ENCODE measurements at regions not wholly inside any gene's neighbourhood (a gene's known extent, or its start where the extent isn't known, plus 50 kb on each side); places are given as distances from the start of the nearest gene placed in this dataset.
"Not testable (repeated sequence)": the region's sequence is repeated elsewhere in the genome, so short reads cannot be mapped to it uniquely, and the experiment has no call there.

GRCh38 chr16:77056597-77056996 is 134.4 kb upstream of the MON1B start:
- POLR2A ChIA-PET; H3K9me3 ChIP-seq (ENCODE audit: control extremely low read depth in 1 of 5, control insufficient read depth in 4 of 5, insufficient read depth in 2 of 5, low read depth in 1 of 5, low read length in 4 of 5); H3K27ac ChIP-seq (ENCODE audit: insufficient read depth in 1 of 2, low read depth in 1 of 2, low read length in 2 of 2, poor library complexity in 1 of 2, severe bottlenecking in 2 of 2); H3K27me3 ChIP-seq (replicated peaks in 2 of 5; ENCODE audit: control insufficient read depth in 4 of 5, insufficient read depth in 5 of 5, low read length in 4 of 5); DNase-seq; H3K4me3 ChIP-seq (ENCODE audit: control insufficient read depth in 1 of 7, extremely low read depth in 1 of 7, insufficient read depth in 4 of 7, low read depth in 2 of 7, low read length in 6 of 7); H3K36me3 ChIP-seq (ENCODE audit: control insufficient read depth in 4 of 4, insufficient read depth in 4 of 4, low read length in 3 of 4); H3K4me1 ChIP-seq (ENCODE audit: control extremely low read depth in 1 of 4, control insufficient read depth in 4 of 4, insufficient read depth in 4 of 4, low read length in 3 of 4): not testable (repeated sequence)
- CTCF ChIA-PET, result interaction anchor here (1.0 kb wide), 1 partner anchor 8 kb away, joined by 3 read pairs; no protein-coding TSS in a partner anchor

GRCh38 chr16:77057161-77057774 is 133.7 kb upstream of the MON1B start:
- DNase-seq, result no peak
- no peaks in the 10 kb centered on the region for H3K27me3 ChIP-seq (replicated peaks in 2 of 5; ENCODE audit: control insufficient read depth in 4 of 5, insufficient read depth in 5 of 5, low read length in 4 of 5)
- H3K9me3 ChIP-seq (ENCODE audit: control extremely low read depth in 1 of 5, control insufficient read depth in 4 of 5, insufficient read depth in 2 of 5, low read depth in 1 of 5, low read length in 4 of 5), result no peaks in the 10 kb centered on the region
- 62% methylated on average over 4 of the region's 7 CpGs for WGBS (ENCODE audit: insufficient coverage)
- H3K27ac ChIP-seq (ENCODE audit: insufficient read depth in 1 of 2, low read depth in 1 of 2, low read length in 2 of 2, poor library complexity in 1 of 2, severe bottlenecking in 2 of 2), result no peak overlapping the region
- no peaks in the 10 kb centered on the region for H3K36me3 ChIP-seq (ENCODE audit: control insufficient read depth in 4 of 4, insufficient read depth in 4 of 4, low read length in 3 of 4)
- H3K4me1 ChIP-seq (ENCODE audit: control extremely low read depth in 1 of 4, control insufficient read depth in 4 of 4, insufficient read depth in 4 of 4, low read length in 3 of 4), result peaks cover 0 to 4% (median 0%) of the 10 kb centered on the region in 4 experiments
- ChIA-PET POLR2A (no interaction called here), CTCF (no interaction called here)
- no peak overlapping the region for H3K4me3 ChIP-seq (ENCODE audit: control insufficient read depth in 1 of 7, extremely low read depth in 1 of 7, insufficient read depth in 4 of 7, low read depth in 2 of 7, low read length in 6 of 7)

- no peak for DNase-seq
- no peaks in the 10 kb centered on the region for H3K9me3 ChIP-seq (ENCODE audit: control extremely low read depth in 1 of 5, control insufficient read depth in 4 of 5, insufficient read depth in 2 of 5, low read depth in 1 of 5, low read length in 4 of 5)
- no peaks in the 10 kb centered on the region for H3K36me3 ChIP-seq (ENCODE audit: control insufficient read depth in 4 of 4, insufficient read depth in 4 of 4, low read length in 3 of 4)
- H3K27ac ChIP-seq (ENCODE audit: insufficient read depth in 1 of 2, low read depth in 1 of 2, low read length in 2 of 2, poor library complexity in 1 of 2, severe bottlenecking in 2 of 2), result no peak overlapping the region
- H3K27me3 ChIP-seq (replicated peaks in 2 of 5; ENCODE audit: control insufficient read depth in 4 of 5, insufficient read depth in 5 of 5, low read length in 4 of 5), result no peaks in the 10 kb centered on the region
- ChIA-PET POLR2A (no interaction called here), CTCF (no interaction called here)
- peaks cover 0 to 4% (median 0%) of the 10 kb centered on the region in 4 experiments for H3K4me1 ChIP-seq (ENCODE audit: control extremely low read depth in 1 of 4, control insufficient read depth in 4 of 4, insufficient read depth in 4 of 4, low read length in 3 of 4)
- H3K4me3 ChIP-seq (ENCODE audit: control insufficient read depth in 1 of 7, extremely low read depth in 1 of 7, insufficient read depth in 4 of 7, low read depth in 2 of 7, low read length in 6 of 7), result no peak overlapping the region
These were observed 131.5 kb upstream of the MON1B start for GRCh38 chr16:77059446-77059845.

- CTCF ChIA-PET, result no interaction called here
- no peaks in the 10 kb centered on the region for H3K9me3 ChIP-seq (ENCODE audit: control extremely low read depth in 1 of 5, control insufficient read depth in 4 of 5, insufficient read depth in 2 of 5, low read depth in 1 of 5, low read length in 4 of 5)
- WGBS (ENCODE audit: insufficient coverage), result 92% methylated on average over 1 of the region's 1 CpG
- peaks cover 0 to 4% (median 0%) of the 10 kb centered on the region in 4 experiments for H3K4me1 ChIP-seq (ENCODE audit: control extremely low read depth in 1 of 4, control insufficient read depth in 4 of 4, insufficient read depth in 4 of 4, low read length in 3 of 4)
- no peaks in the 10 kb centered on the region for H3K36me3 ChIP-seq (ENCODE audit: control insufficient read depth in 4 of 4, insufficient read depth in 4 of 4, low read length in 3 of 4)
- no peak overlapping the region for H3K27ac ChIP-seq (ENCODE audit: insufficient read depth in 1 of 2, low read depth in 1 of 2, low read length in 2 of 2, poor library complexity in 1 of 2, severe bottlenecking in 2 of 2)
- H3K4me3 ChIP-seq (ENCODE audit: control insufficient read depth in 1 of 7, extremely low read depth in 1 of 7, insufficient read depth in 4 of 7, low read depth in 2 of 7, low read length in 6 of 7), result no peak overlapping the region
- DNase-seq, result no peak
- no peaks in the 10 kb centered on the region for H3K27me3 ChIP-seq (replicated peaks in 2 of 5; ENCODE audit: control insufficient read depth in 4 of 5, insufficient read depth in 5 of 5, low read length in 4 of 5)
- POLR2A ChIA-PET, result no interaction called here
These were observed 130.4 kb upstream of the MON1B start for GRCh38 chr16:77060614-77061013.

- Histone ChIP-seq H3K36me3 (ENCODE audit: control insufficient read depth in 4 of 4, insufficient read depth in 4 of 4, low read length in 3 of 4) (no peaks in the 10 kb centered on the region), H3K9me3 (ENCODE audit: control extremely low read depth in 1 of 5, control insufficient read depth in 4 of 5, insufficient read depth in 2 of 5, low read depth in 1 of 5, low read length in 4 of 5) (no peaks in the 10 kb centered on the region), H3K27ac (ENCODE audit: insufficient read depth in 1 of 2, low read depth in 1 of 2, low read length in 2 of 2, poor library complexity in 1 of 2, severe bottlenecking in 2 of 2) (no peak overlapping the region), H3K4me1 (ENCODE audit: control extremely low read depth in 1 of 4, control insufficient read depth in 4 of 4, insufficient read depth in 4 of 4, low read length in 3 of 4) (peaks cover 0 to 8% (median 0%) of the 10 kb centered on the region in 4 experiments), H3K4me3 (ENCODE audit: control insufficient read depth in 1 of 7, extremely low read depth in 1 of 7, insufficient read depth in 4 of 7, low read depth in 2 of 7, low read length in 6 of 7) (no peak overlapping the region), H3K27me3 (replicated peaks in 2 of 5; ENCODE audit: control insufficient read depth in 4 of 5, insufficient read depth in 5 of 5, low read length in 4 of 5) (no peaks in the 10 kb centered on the region)
- 60% methylated on average over 6 of the region's 11 CpGs for WGBS (ENCODE audit: insufficient coverage)
- ChIA-PET POLR2A (no interaction called here), CTCF (no interaction called here)
- no peak for DNase-seq
These were observed 127.9 kb upstream of the MON1B start for GRCh38 chr16:77062878-77063675.

GRCh38 chr16:77063676-77064016 is 127.3 kb upstream of the MON1B start:
- whole genome bisulfite sequencing (ENCODE audit: insufficient coverage), result 60% methylated on average over 1 of the region's 1 CpG
- Histone ChIP-seq H3K4me3 (ENCODE audit: control insufficient read depth in 1 of 7, extremely low read depth in 1 of 7, insufficient read depth in 4 of 7, low read depth in 2 of 7, low read length in 6 of 7) (no peak overlapping the region), H3K36me3 (ENCODE audit: control insufficient read depth in 4 of 4, insufficient read depth in 4 of 4, low read length in 3 of 4) (no peaks in the 10 kb centered on the region), H3K27me3 (replicated peaks in 2 of 5; ENCODE audit: control insufficient read depth in 4 of 5, insufficient read depth in 5 of 5, low read length in 4 of 5) (no peaks in the 10 kb centered on the region), H3K4me1 (ENCODE audit: control extremely low read depth in 1 of 4, control insufficient read depth in 4 of 4, insufficient read depth in 4 of 4, low read length in 3 of 4) (peaks cover 0 to 8% (median 0%) of the 10 kb centered on the region in 4 experiments), H3K27ac (ENCODE audit: insufficient read depth in 1 of 2, low read depth in 1 of 2, low read length in 2 of 2, poor library complexity in 1 of 2, severe bottlenecking in 2 of 2) (no peak overlapping the region), H3K9me3 (ENCODE audit: control extremely low read depth in 1 of 5, control insufficient read depth in 4 of 5, insufficient read depth in 2 of 5, low read depth in 1 of 5, low read length in 4 of 5) (no peaks in the 10 kb centered on the region)
- CTCF ChIA-PET, result no interaction called here
- DNase-seq, result no peak
- POLR2A ChIA-PET, result no interaction called here

- ChIA-PET POLR2A (no interaction called here), CTCF (no interaction called here)
- Histone ChIP-seq H3K27me3 (replicated peaks in 2 of 5; ENCODE audit: control insufficient read depth in 4 of 5, insufficient read depth in 5 of 5, low read length in 4 of 5) (no peaks in the 10 kb centered on the region), H3K9me3 (ENCODE audit: control extremely low read depth in 1 of 5, control insufficient read depth in 4 of 5, insufficient read depth in 2 of 5, low read depth in 1 of 5, low read length in 4 of 5) (no peaks in the 10 kb centered on the region), H3K36me3 (ENCODE audit: control insufficient read depth in 4 of 4, insufficient read depth in 4 of 4, low read length in 3 of 4) (no peaks in the 10 kb centered on the region), H3K4me1 (ENCODE audit: control extremely low read depth in 1 of 4, control insufficient read depth in 4 of 4, insufficient read depth in 4 of 4, low read length in 3 of 4) (peaks cover 0 to 8% (median 0%) of the 10 kb centered on the region in 4 experiments), H3K4me3 (ENCODE audit: control insufficient read depth in 1 of 7, extremely low read depth in 1 of 7, insufficient read depth in 4 of 7, low read depth in 2 of 7, low read length in 6 of 7) (no peak overlapping the region), H3K27ac (ENCODE audit: insufficient read depth in 1 of 2, low read depth in 1 of 2, low read length in 2 of 2, poor library complexity in 1 of 2, severe bottlenecking in 2 of 2) (no peak overlapping the region)
- WGBS (ENCODE audit: insufficient coverage), result 90% methylated on average over 6 of the region's 7 CpGs
- no peak for DNase-seq
These were observed 127.0 kb upstream of the MON1B start for GRCh38 chr16:77064037-77064436.
